A673 (cell line): ENCODE measurements at regions not wholly inside any gene's neighbourhood (a gene's known extent, or its start where the extent isn't known, plus 50 kb on each side); places are given as distances from the start of the nearest gene placed in this dataset.

ENCODE experiments used
- EZH2 ChIP-seq: fragments of 200-600 bp; sonication (generic); IDR thresholded peaks from 2 replicates; pipeline ENCODE4 v1.6.1; 2017; ENCODE audit warnings: borderline replicate concordance, low read depth, mild to moderate bottlenecking, mixed read lengths, antibody characterized with exemption, low read length; ENCODE audit not compliant: poor library complexity, severe bottlenecking
- TF ChIP-seq, protein P1 (sequence below): fragments of 300-800, 200-600 bp; sonication (generic); conservative IDR thresholded peaks from 2 replicates; pipeline ENCODE4 v1.5.1; 2017; ENCODE audit warnings: low read depth, mild to moderate bottlenecking, antibody characterized with exemption, low read length, moderate library complexity, mixed read lengths

- TF ChIP-seq, protein P1, sequence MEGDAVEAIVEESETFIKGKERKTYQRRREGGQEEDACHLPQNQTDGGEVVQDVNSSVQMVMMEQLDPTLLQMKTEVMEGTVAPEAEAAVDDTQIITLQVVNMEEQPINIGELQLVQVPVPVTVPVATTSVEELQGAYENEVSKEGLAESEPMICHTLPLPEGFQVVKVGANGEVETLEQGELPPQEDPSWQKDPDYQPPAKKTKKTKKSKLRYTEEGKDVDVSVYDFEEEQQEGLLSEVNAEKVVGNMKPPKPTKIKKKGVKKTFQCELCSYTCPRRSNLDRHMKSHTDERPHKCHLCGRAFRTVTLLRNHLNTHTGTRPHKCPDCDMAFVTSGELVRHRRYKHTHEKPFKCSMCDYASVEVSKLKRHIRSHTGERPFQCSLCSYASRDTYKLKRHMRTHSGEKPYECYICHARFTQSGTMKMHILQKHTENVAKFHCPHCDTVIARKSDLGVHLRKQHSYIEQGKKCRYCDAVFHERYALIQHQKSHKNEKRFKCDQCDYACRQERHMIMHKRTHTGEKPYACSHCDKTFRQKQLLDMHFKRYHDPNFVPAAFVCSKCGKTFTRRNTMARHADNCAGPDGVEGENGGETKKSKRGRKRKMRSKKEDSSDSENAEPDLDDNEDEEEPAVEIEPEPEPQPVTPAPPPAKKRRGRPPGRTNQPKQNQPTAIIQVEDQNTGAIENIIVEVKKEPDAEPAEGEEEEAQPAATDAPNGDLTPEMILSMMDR: no peak
- no peak for TF ChIP-seq EZH2
Observed at GRCh38 chr11:134676516-134677287, 264.7 kb upstream of the B3GAT1 start.
